Calu3 (cell line): ENCODE measurements at regions not wholly inside any gene's neighbourhood (a gene's known extent, or its start where the extent isn't known, plus 50 kb on each side); places are given as distances from the start of the nearest gene placed in this dataset.

Source experiments
- BruUV-seq: library from RNA; stranded (reverse); fragments of 400-500 nt; replicated peaks from 2 replicates; lab custom pipeline; 2021; lab: Mats Ljungman, UMichigan
- CTCF ChIA-PET: fragments of 300-600 bp; sonication (Branson Sonifier 250); formaldehyde crosslinking; loops from one replicate; lab custom pipeline; 2022; ENCODE audit warnings: antibody characterized with exemption; lab: Charles Lee
- DNase-seq: peaks from one replicate; pipeline ENCODE4 v3.0.0; 2022
- H3K27ac Mint-ChIP-seq: one replicate; pipeline ENCODE4 v1.8.0; 2022; ENCODE audit warnings: mixed read lengths; ENCODE audit not compliant: unreplicated experiment
- H3K27me3 Mint-ChIP-seq: one replicate; pipeline ENCODE4 v1.8.0; 2022; ENCODE audit warnings: mixed read lengths; ENCODE audit not compliant: unreplicated experiment
- H3K36me3 Mint-ChIP-seq: one replicate; pipeline ENCODE4 v1.8.0; 2022; ENCODE audit warnings: mild to moderate bottlenecking, moderate library complexity, mixed read lengths; ENCODE audit not compliant: insufficient read depth, unreplicated experiment
- H3K4me1 Mint-ChIP-seq: one replicate; pipeline ENCODE4 v1.8.0; 2022; ENCODE audit warnings: mild to moderate bottlenecking, low read depth, mixed read lengths; ENCODE audit not compliant: unreplicated experiment
- H3K4me3 Mint-ChIP-seq: one replicate; pipeline ENCODE4 v1.8.0; 2022; ENCODE audit warnings: mild to moderate bottlenecking, low read depth, moderate library complexity, mixed read lengths; ENCODE audit not compliant: unreplicated experiment
- H3K9me3 Mint-ChIP-seq: one replicate; pipeline ENCODE4 v1.8.0; 2022; ENCODE audit warnings: low read depth, mixed read lengths; ENCODE audit not compliant: unreplicated experiment
- CTCF ChIP-seq: fragments of 200-600 bp; IDR thresholded peaks from one replicate; pipeline ENCODE4 v1.8.0; 2022; ENCODE audit warnings: antibody characterized with exemption; ENCODE audit not compliant: unreplicated experiment
- intact Hi-C: fragments of 100-400 bp; cut with micrococcal nuclease; formaldehyde crosslinking; loops from one replicate; pipeline ENCODE4 v1.10.0; 2022; ENCODE audit not compliant: unreplicated experiment

DNA sequence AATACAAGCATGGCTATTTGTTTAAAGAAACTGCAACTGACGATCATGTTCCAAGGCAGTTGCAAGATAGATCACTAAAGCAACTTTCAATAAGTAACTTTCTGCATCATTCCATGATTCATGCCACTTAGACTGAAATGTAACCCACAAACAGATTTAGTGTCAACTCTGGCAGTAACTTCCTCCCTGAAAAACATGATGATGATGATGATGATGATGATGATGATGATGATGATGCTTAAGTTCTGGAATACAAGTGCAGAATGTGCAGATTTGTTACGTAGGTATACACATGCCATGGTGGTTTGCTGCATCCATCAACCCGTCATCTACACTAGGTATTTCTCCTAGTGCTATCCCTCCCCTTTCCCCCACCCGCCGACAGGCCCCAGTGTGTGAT lies 754.7 kb downstream of the INHBA start:
- Mint-ChIP-seq H3K27me3 (no peaks in the 10 kb centered on the region), H3K4me1 (no peaks in the 10 kb centered on the region), H3K36me3 (no peaks in the 10 kb centered on the region), H3K27ac (no peak overlapping the region), H3K4me3 (no peak overlapping the region), H3K9me3 (peaks cover 10% of the 10 kb centered on the region)
- intact Hi-C loops: no loop called here
- BruUV-seq: no TSS peak
- DNase-seq: no peak
- CTCF ChIA-PET: no interaction called here
- TF ChIP-seq CTCF: no peak

GRCh38 chr7:40947566-40947965 lies 755.3 kb downstream of the INHBA start:
- no peaks in the 10 kb centered on the region for H3K36me3 Mint-ChIP-seq
- TF ChIP-seq CTCF: no peak
- BruUV-seq: no TSS peak
- no peaks in the 10 kb centered on the region for H3K4me1 Mint-ChIP-seq
- no peak overlapping the region for H3K27ac Mint-ChIP-seq
- H3K27me3 Mint-ChIP-seq: no peaks in the 10 kb centered on the region
- H3K9me3 Mint-ChIP-seq: peaks cover 10% of the 10 kb centered on the region
- H3K4me3 Mint-ChIP-seq: no peak overlapping the region
- CTCF ChIA-PET: interaction anchor here (0.7 kb wide), 1 partner anchor 178 kb away, joined by 5 read pairs; no protein-coding TSS in a partner anchor
- DNase-seq: no peak
- intact Hi-C loops: no loop called here

GRCh38 chr7:40946549-40946948 lies 756.3 kb downstream of the INHBA start:
- Mint-ChIP-seq H3K4me1 (no peaks in the 10 kb centered on the region), H3K27ac (no peak overlapping the region), H3K27me3 (no peaks in the 10 kb centered on the region), H3K4me3 (no peak overlapping the region), H3K36me3 (no peaks in the 10 kb centered on the region), H3K9me3 (peaks cover 10% of the 10 kb centered on the region)
- no TSS peak for BruUV-seq
- DNase-seq: no peak
- intact Hi-C loops: no loop called here
- CTCF ChIA-PET: no interaction called here
- TF ChIP-seq CTCF: no peak

DNA sequence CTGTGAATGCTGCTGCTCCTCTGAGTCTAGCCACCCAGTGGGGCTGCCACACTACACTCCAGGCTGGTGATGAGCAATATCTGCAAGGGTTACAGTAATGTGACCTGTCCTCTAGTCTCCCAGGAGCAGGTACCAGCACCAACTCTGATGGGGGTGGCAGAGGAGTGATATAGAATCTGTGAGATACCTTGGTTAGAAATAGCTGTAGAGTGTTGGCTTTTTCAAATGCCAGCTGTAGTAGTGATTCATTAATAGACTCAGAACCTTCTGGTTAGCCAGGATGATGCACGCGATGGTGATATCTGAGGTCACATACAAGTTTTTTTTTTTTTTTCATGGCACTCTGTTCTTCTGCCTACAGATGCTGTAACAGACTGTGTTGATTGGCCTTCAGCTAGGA lies 757.1 kb downstream of the INHBA start:
- peaks cover 6% of the 10 kb centered on the region for H3K9me3 Mint-ChIP-seq
- H3K27ac Mint-ChIP-seq: no peak overlapping the region
- no peaks in the 10 kb centered on the region for H3K27me3 Mint-ChIP-seq
- TF ChIP-seq CTCF: no peak
- no peak overlapping the region for H3K4me3 Mint-ChIP-seq
- intact Hi-C loops: no loop called here
- H3K36me3 Mint-ChIP-seq: no peaks in the 10 kb centered on the region
- no TSS peak for BruUV-seq
- H3K4me1 Mint-ChIP-seq: no peaks in the 10 kb centered on the region
- no peak for DNase-seq
- CTCF ChIA-PET: no interaction called here
